Adrenal gland (tissue), 9 donors: ENCODE measurements at regions not wholly inside any gene's neighbourhood (a gene's known extent, or its start where the extent isn't known, plus 50 kb on each side); places are given as distances from the start of the nearest gene placed in this dataset.
"Not testable (repeated sequence)": the region's sequence is repeated elsewhere in the genome, so short reads cannot be mapped to it uniquely, and the experiment has no call there.

ENCODE experiments used
- DNase-seq, 7 donors: peaks; one replicate each; pipeline ENCODE4 v3.0.0-alpha.2; 2019 to 2020
- H3K27ac ChIP-seq, 5 donors: fragments of 200-600 bp; sonication (generic) in 4 of 5; 1 replicate in 3 of 5; 2 replicates in 2 of 5; pipeline versions ENCODE4 v1.5.1 to v1.8.0; 2016 to 2020; ENCODE audit warnings: mild to moderate bottlenecking in 1 of 5
- H3K27me3 ChIP-seq: fragments of 200-600 bp; 2 replicates; pipeline ENCODE4 v1.8.0; 2021
- H3K36me3 ChIP-seq, 2 donors: fragments of 200-600 bp; replicated peaks in 1 of 2; 1 replicate in 1 of 2; 2 replicates in 1 of 2; pipeline versions ENCODE4 v1.5.1 to v1.8.0; 2018 to 2022
- H3K4me1 ChIP-seq, 2 donors: fragments of 200-600 bp; replicated peaks in 1 of 2; 1 replicate in 1 of 2; 2 replicates in 1 of 2; pipeline versions ENCODE4 v1.5.1 to v1.8.0; 2018 to 2021
- H3K4me3 ChIP-seq, 4 donors: fragments of 200-600 bp; sonication (generic) in 3 of 4; one replicate each; pipeline ENCODE4 v1.5.1; 2016 to 2018
- H3K9me3 ChIP-seq, 3 donors: fragments of 200-600 bp; sonication (generic) in 1 of 3; replicated peaks in 1 of 3; 1 replicate in 2 of 3; 2 replicates in 1 of 3; pipeline versions ENCODE4 v1.5.1 to v1.8.0; 2016 to 2021
- POLR2A ChIP-seq, 2 donors: fragments of 450-650 bp; IDR thresholded peaks; one replicate each; pipeline ENCODE4 v1.6.1; 2017; ENCODE audit warnings: antibody characterized with exemption in 2 of 2, mild to moderate bottlenecking in 2 of 2, moderate library complexity in 1 of 2
- WGBS, 4 donors: extraction: QIAGEN DNeasy Blood & Tissue Kit in 2 of 4; methylation state at CpG; one replicate each; pipeline versions ENCODE4 v1.1.5 to v1.1.7; 2013 to 2017; 5-methylcytosine and 5-hydroxymethylcytosine counted together
- intact Hi-C, 2 donors: fragments of 100-400 bp; cut with DNase I; formaldehyde crosslinking; loops; one replicate each; pipeline versions ENCODE4 v1.14.1 to v1.15.0; 2022 to 2023
- TF ChIP-seq, protein P1 (sequence below), 6 experiments: fragments of 450-650 bp in 4 of 6; fragments of 200-600 bp in 2 of 6; sonication (generic) in 1 of 6; IDR thresholded peaks; 1 replicate in 5 of 6; 2 replicates in 1 of 6; pipeline versions ENCODE4 v1.5.1 to v1.8.0; 2016 to 2021; ENCODE audit warnings: antibody characterized with exemption in 6 of 6, mild to moderate bottlenecking in 2 of 6, moderate library complexity in 1 of 6
- donor health status: healthy with polysubstance abuse.
- donor health status: Bipolar disorder and iron deficiency.
- donor health status: DM: yes; HTN: yes; CAD: no.
- donor health status: DM: no; HTN: no; CAD: no.
- donor health status: DM: no; HTN: no; CAD: no.

DNA sequence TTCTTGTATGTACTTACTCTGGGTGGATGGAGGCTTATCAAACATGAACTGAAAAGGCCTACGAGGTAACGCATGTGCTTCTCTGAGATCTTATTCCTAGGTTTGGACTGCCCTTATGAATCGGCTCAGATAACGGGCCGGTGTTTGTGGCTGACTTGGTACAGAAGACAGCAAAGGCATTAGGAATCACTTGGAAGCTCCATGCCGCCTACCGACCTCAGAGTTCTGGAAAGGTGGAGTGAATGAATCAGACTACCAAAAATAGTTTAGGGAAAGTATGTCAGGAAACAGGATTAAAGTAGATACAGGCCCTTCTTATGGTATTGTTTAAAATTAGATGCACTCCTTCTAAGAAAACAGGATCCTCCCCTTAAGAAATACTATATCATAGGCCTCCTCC, 172.4 kb upstream of the PCDH9 start:
- H3K4me3 ChIP-seq: no peak overlapping the region
- H3K4me1 ChIP-seq: no peaks in the 10 kb centered on the region
- H3K9me3 ChIP-seq: no peaks in the 10 kb centered on the region
- H3K27me3 ChIP-seq: no peaks in the 10 kb centered on the region
- no peak overlapping the region for H3K27ac ChIP-seq
- no peak for TF ChIP-seq POLR2A (IDR thresholded peaks at IDR 0.05)
- no peaks in the 10 kb centered on the region for H3K36me3 ChIP-seq
- WGBS, 4 donors: 91 to 98% (median 95%) methylated on average over 7 of the region's 7 CpGs
- no peak for DNase-seq
- intact Hi-C loops: no loop called here

DNA sequence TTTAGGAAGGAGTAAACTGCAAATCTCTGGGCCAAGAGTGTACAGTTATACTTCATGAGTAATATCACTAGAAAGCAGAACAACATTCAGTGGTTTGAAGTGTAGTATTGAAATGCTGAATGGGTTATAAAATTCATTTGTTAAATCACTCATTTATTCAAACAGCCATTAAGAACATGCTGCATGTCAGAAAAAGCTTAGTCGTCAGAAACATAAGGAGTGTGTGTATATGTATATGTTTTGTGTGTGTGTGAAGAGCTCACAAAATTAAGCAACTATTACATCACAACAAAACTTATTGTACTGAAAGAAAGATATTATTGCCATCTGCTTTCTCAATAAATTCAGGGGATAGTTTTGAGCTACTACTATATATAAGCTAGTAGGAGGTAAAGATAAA, 165.4 kb upstream of the PCDH9 start:
- TF ChIP-seq, protein P1, sequence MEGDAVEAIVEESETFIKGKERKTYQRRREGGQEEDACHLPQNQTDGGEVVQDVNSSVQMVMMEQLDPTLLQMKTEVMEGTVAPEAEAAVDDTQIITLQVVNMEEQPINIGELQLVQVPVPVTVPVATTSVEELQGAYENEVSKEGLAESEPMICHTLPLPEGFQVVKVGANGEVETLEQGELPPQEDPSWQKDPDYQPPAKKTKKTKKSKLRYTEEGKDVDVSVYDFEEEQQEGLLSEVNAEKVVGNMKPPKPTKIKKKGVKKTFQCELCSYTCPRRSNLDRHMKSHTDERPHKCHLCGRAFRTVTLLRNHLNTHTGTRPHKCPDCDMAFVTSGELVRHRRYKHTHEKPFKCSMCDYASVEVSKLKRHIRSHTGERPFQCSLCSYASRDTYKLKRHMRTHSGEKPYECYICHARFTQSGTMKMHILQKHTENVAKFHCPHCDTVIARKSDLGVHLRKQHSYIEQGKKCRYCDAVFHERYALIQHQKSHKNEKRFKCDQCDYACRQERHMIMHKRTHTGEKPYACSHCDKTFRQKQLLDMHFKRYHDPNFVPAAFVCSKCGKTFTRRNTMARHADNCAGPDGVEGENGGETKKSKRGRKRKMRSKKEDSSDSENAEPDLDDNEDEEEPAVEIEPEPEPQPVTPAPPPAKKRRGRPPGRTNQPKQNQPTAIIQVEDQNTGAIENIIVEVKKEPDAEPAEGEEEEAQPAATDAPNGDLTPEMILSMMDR (IDR thresholded peaks at IDR 0.05): no peak
- no peak for TF ChIP-seq POLR2A (IDR thresholded peaks at IDR 0.05)
- H3K27me3 ChIP-seq: no peaks in the 10 kb centered on the region
- H3K9me3 ChIP-seq: no peaks in the 10 kb centered on the region
- no peak for DNase-seq
- H3K36me3 ChIP-seq: no peaks in the 10 kb centered on the region
- WGBS, 4 donors: 71 to 83% (median 82%) methylated on average over 1 of the region's 1 CpG
- no peak overlapping the region for H3K27ac ChIP-seq
- intact Hi-C loops: no loop called here
- H3K4me3 ChIP-seq: no peak overlapping the region
- no peaks in the 10 kb centered on the region for H3K4me1 ChIP-seq

DNA sequence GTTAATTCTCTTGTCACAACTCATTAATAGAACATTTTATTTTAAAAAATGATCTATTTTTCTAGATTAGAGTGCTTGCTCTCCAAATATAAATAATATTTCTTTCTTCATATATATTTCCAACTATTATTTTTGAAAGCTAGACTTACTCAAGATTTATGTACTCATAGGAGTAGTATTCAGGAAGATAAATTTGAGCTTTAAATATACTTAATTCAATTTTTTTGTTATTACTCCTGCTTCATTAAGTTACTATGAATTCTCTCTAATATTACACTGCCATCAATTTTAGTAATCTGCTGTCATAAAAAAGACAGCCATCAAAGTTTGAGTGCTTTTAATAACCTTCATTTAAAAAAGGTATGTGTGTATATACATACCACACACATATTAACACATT, 161.9 kb upstream of the PCDH9 start:
- TF ChIP-seq POLR2A (IDR thresholded peaks at IDR 0.05): no peak
- TF ChIP-seq, protein P1 (IDR thresholded peaks at IDR 0.05): no peak
- Histone ChIP-seq H3K9me3 (no peaks in the 10 kb centered on the region), H3K27me3 (no peaks in the 10 kb centered on the region), H3K36me3 (no peaks in the 10 kb centered on the region), H3K4me1 (no peaks in the 10 kb centered on the region), H3K4me3 (no peak overlapping the region), H3K27ac (no peak overlapping the region)
- intact Hi-C loops: no loop called here
- DNase-seq: no peak

DNA sequence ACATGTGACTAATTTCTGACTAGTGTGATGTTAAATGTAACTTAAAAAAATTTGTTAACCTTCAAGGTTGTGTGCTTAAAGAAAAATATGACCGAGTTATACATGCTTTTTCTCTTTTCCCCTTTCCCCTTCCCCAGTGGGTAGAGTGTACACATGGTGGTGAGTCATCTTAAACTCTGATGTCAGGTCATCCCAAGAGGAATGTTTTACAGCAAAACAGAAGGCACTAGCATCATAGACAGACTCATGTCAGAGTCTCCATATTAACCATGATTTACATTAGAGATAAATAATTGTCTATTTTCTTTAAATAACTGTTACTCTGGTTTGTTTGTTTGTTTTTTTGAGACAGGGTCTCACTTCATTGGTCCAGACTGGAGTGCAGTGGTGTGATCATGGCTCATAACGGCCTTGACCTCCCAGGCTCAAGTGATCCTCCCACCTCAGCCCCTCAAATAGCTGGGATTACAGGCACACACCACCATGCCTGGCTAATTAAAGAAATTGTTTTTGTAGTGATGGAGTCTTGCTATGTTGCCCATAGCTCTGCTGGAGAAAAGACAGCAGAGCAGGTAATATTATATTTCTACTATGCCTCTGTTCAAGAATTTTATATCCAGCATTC, 160.4 kb upstream of the PCDH9 start:
- Histone ChIP-seq H3K4me1 (no peaks in the 10 kb centered on the region), H3K27ac (no peak overlapping the region), H3K27me3 (no peaks in the 10 kb centered on the region), H3K36me3 (no peaks in the 10 kb centered on the region), H3K9me3 (no peaks in the 10 kb centered on the region), H3K4me3 (no peak overlapping the region)
- TF ChIP-seq, protein P1 (IDR thresholded peaks at IDR 0.05): no peak
- TF ChIP-seq POLR2A (IDR thresholded peaks at IDR 0.05): no peak
- intact Hi-C loops: no loop called here
- WGBS, 4 donors: 67 to 70% (median 68%) methylated on average over 2 of the region's 2 CpGs
- no peak for DNase-seq

DNA sequence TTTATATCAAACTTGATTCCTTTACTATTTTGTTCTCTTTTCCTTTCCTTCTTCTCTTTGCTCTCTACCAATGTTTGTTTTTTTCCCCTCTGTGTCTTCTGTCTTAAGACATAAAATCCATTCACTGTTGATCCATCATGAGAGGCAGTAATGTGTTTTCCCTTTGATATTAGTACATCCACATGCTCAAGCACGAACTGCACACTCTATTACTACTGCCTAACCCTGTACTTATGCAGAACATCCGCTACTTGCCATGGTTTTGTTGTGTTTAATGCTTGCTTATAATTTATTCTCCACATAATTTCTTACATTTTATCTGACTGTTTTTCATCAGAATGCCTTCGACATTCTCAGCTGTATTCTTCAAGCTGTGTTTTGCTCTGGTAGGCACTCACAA, 159.0 kb upstream of the PCDH9 start:
- TF ChIP-seq POLR2A (IDR thresholded peaks at IDR 0.05): no peak
- TF ChIP-seq, protein P1 (IDR thresholded peaks at IDR 0.05): no peak
- 54 to 68% (median 57%) methylated on average over 3 of the region's 3 CpGs for WGBS, 4 donors

DNA sequence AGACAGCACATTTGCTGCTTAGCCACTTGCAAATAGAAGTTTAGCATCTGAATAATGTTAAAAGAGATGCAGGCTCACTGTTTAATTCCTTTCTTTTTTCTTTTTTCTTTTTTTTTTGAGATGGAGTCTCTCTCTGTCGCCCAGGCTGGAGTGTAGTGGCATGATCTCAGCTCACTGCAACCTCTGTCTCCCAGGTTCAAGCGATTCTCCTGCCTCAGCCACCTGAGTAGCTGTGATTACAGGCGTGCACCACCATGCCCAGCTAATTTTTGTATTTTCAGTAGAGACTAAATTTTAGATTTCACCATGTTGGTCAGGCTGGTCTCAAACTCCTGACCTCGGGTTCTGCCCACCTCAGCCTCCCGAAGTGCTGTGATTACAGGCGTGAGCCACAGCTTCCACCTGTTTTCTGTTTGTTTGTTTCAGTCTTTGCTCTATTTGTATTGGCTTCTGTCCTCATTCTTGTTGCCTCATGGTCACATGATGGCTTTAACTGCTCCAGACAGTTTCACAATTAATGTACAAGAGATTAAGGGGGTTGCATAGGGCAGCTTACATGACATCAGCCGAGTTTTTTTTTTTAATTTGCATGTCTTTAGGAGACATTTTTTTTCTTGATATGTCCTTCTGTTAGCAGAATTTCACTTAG, 153.1 kb upstream of the PCDH9 start:
- H3K36me3 ChIP-seq, intact Hi-C loops, H3K4me3 ChIP-seq, H3K27ac ChIP-seq, H3K9me3 ChIP-seq, DNase-seq, H3K4me1 ChIP-seq, H3K27me3 ChIP-seq: not testable (repeated sequence)
- 57 to 69% (median 66%) methylated on average over 7 of the region's 7 CpGs for WGBS, 4 donors

More for the DNA sequence above, 159.0 kb upstream of the PCDH9 start:
- intact Hi-C loops: no loop called here
- Histone ChIP-seq H3K27ac (no peak overlapping the region), H3K36me3 (no peaks in the 10 kb centered on the region), H3K4me1 (no peaks in the 10 kb centered on the region), H3K27me3 (no peaks in the 10 kb centered on the region), H3K4me3 (no peak overlapping the region), H3K9me3 (no peaks in the 10 kb centered on the region)
- DNase-seq: no peak
